ENCODE measurements at regions not wholly inside any gene's neighbourhood (a gene's known extent, or its start where the extent isn't known, plus 50 kb on each side); places are given as distances from the start of the nearest gene placed in this dataset.
"Not testable (repeated sequence)": the region's sequence is repeated elsewhere in the genome, so short reads cannot be mapped to it uniquely, and the experiment has no call there.

DNA sequence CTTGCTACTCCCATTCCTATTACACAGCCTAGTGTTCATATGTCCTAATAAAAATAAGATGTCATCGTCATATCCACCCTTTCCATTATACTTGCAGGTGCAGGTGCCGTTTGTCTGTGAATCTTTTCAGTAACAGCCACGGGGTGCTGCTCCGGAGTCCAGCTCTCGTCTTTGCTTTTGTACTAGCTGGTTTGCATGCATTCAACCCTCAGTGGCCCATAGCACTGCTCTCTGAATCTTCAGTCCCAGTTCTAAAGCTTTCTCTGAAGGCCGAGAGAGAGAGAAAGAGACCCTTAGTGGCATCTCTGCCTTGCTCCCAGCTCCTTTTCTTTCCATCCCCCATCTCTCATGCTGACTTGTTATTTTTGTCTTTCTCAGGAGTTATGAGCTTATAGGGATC is 468.5 kb downstream of the TMEM232 start:
- DNase-seq = no peak

DNA sequence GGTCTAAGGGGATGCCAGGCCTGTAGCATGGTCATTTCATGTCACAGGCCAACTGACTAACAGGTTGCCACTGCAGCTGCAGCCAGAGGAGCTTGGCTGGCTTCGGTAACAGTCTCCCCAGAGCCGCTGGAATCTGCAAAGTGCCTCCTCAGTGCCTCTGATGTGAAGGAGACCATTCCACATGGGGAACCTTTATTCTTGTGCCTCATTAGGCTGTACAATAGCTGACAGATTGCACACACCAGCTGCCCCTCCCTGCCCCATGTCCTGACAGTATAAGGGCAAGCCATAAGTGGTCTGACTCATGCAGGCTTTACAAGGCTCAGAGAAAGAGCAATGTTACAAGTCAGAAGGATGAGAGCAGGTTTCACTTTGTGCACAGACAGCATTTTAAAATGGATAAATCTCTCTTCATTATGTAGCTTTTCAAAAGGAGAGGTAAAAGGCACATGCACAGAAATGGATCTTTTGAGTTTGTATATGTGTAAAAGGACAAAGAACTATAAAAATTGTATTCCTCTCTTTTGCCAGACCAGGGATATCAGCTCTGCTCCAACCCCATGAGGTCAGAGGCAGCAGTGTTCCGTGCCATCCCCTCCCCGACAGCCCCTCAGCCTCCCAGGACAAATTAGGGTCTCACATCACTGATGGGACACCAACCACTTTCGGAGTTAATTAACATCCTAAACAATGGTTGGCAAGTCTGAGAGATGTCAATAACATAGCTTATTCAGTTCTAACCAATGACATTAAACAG is 467.8 kb downstream of the TMEM232 start:
- no peak for DNase-seq

- no peak for DNase-seq
Observed at GRCh38 chr5:110262749-110263148, 463.7 kb downstream of the TMEM232 start.

DNA sequence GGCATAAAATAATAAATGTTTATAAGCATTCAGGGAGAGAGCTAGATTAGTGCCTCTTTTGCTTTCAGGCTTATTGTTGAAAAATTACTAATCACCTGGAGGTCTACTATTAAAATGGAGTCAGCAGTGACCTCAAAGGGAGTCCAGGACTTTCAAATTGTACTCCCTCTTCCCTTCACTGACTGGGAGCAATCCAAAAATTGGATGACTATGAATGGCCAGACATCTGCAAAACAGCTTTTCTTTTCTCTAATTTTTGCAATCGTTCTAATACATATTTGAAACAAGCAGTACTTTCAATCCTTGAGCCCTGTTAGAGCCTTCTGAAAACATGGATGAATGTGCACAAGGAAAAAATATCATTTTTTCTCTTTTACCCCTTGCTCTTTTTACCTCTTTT is 461.8 kb downstream of the TMEM232 start:
- DNase-seq = no peak

GRCh38 chr5:110265162-110265561 is 461.3 kb downstream of the TMEM232 start:
- DNase-seq = no peak

DNA sequence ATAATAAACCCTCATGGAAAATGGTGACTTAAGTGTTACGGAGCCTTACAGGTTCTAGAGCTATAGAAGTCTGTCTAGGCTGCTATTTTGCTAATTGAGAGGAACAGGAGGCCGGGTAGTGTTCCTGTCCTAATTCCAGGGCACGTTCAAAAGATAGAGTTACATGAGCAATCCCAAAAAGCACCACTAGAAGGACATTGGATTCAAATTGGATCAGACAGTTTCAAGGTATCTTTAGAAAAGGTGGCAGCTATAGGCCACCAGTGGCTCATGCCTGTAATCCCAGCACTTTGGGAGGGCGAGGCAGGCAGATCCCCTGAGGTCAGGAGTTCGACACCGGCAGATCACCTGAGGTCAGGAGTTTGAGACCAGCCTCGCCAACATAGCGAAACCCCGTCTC is 458.8 kb downstream of the TMEM232 start:
- no peak for DNase-seq

DNA sequence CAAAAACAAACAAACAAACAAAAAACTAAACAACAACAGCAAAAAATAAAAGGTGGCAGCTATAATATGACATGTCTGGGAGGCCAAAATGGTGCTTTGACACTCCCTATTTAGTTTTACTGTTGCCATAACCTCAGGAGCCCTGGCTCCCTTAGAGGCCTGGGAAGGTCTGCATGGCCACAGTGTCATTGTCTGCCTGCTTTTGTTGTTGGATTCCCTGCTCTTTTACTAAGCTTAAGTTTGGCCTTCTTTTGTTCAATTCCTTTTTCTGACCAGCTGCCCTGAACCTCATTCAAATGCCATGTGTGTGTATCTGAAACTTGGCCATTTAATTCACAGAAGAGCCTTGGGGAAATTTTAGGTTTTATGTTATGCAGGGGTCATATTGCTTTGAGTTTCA is 458.2 kb downstream of the TMEM232 start:
- no peak for DNase-seq

- no peak for DNase-seq
Observed at GRCh38 chr5:110268985-110269384, 457.5 kb downstream of the TMEM232 start.

- DNase-seq = no peak
Observed at GRCh38 chr5:110269478-110270142, 456.9 kb downstream of the TMEM232 start.

DNA sequence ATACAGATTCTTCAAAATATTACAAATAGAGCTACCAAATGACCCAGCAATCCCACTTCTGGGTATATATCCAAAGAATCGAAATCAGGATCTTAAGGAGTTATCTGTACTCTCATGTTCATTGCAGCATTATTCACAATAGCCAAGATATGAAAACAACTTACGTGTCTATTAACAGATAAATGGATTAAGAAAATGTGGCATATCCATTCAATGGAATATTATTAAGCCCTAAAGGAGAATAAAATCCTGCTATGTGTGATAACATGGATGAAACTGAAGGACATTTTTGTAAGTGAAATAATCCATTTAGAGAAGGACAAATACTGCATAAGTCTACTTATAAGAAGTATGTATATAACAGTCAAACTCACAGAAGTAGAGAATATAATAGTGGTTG is 450.6 kb downstream of the TMEM232 start:
- DNase-seq = no peak

DNA sequence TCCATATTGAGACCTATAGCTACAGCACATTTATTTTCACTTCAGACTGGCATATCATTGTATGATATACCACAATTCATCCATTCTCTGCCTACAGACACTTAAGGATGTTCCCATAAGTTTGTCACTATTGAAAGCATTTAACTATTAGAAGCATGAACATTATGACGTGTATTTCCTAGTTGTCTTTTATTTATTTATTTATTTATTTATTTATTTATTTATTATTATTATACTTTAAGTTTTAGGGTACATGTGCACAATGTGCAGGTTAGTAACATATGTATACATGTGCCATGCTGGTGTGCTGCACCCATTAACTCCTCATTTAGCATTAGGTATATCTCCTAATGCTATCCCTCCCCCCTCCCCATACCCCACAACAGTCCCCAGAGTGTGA is 448.0 kb downstream of the TMEM232 start:
- not testable (repeated sequence) for DNase-seq

GRCh38 chr5:110284121-110284520 is 442.4 kb downstream of the TMEM232 start:
- DNase-seq = not testable (repeated sequence)

DNA sequence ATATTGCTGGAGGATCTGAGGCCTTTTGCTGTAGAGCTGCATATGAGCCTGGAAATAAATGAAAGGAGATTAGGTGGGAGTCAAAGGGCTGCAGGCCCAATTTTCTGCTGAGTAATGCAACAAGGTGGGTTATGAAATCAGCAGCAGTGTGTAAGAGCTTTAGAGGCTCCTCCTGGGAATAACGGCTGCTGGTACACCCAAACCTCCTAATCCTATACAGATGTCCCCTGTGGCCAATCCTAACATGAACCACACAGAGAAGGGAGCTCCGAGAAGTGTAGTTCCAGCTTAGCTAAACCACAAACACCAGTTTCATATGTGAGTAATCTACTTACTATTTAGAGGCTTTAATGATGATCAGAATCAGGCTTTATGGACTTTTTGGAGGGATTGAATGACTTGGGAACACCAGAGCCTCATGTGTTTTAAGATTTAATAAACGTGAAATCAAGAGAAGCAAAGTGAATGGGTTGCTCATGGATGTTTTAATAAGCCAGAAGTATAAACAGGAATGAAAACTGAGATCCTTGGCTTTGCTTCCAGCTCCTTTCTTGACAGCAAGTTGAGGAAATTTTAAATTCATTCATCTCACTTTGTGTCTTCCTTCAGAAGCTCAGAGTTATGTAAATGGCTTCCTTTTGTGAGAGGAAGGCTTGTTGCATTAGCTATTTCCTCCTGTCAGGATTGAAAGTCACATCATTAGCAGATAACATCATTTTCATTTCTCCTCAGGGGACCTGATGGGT is 437.5 kb downstream of the TMEM232 start:
- no peak for DNase-seq

GRCh38 chr5:110289512-110289810 is 437.0 kb downstream of the TMEM232 start:
- no peak for DNase-seq

- no peak for DNase-seq
Observed at GRCh38 chr5:110290542-110290941, 435.9 kb downstream of the TMEM232 start.

- DNase-seq = no peak
Observed at GRCh38 chr5:110294281-110294680, 432.2 kb downstream of the TMEM232 start.

- no peak for DNase-seq
Observed at GRCh38 chr5:110297152-110297670, 429.3 kb downstream of the TMEM232 start.

DNA sequence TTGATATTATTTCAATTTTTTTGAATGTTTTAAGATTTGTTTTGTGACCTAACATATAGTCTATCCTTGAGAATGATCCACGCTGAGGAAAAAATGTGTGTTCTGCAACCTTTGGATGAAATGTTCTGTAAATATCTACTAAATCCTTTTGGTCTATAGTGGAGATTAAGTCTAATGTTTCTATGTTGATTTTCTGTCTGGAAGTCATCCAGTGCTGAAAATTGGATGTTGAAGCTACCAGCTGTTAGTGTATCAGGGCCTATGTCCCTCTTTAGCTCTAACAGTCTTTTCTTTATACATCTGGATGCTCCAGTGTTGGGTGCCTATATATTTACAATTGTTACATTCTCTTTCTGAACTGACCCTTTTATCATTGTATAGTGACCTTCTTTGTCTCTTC is 422.3 kb downstream of the TMEM232 start:
- DNase-seq = no peak

- DNase-seq = no peak
Observed at GRCh38 chr5:110306650-110307049, 419.8 kb downstream of the TMEM232 start.

DNA sequence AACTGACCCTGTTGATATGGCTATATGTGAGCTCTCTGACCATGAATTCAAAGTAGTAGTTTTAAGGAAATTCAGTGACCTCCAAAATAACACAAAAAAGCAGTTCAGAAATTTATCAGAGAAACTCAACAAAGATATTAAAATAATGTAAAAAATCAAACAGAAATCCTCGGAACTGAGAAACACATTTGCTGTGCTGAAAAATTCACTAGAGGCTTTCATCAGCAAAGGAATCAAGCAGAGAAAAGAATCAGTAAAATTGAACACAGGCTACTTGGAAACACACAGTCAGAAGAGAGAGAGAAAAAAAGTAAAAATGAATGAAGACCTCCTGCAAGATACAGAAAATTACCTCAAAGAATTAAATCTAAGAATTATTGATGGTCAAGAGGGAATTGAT is 417.2 kb downstream of the TMEM232 start:
- no peak for DNase-seq

DNA sequence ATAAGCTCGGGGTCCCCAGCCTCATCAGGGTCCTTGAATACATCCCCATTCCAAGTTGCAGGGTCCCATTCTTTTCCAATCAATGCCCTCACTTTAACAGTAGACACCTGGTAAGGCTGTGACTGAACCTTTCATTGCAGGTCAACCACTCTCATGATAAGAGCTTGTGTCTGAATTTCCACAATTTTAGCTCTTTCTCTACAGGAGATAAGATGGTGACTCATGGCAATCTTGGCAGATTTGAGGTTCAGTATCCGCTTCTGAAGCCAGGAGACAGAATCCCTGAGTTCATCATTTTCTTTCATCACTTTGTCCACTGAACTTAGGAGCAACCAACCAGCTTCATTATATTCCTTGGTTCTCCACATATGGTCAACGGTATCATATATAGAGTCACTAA is 409.9 kb downstream of the TMEM232 start:
- not testable (repeated sequence) for DNase-seq

DNA sequence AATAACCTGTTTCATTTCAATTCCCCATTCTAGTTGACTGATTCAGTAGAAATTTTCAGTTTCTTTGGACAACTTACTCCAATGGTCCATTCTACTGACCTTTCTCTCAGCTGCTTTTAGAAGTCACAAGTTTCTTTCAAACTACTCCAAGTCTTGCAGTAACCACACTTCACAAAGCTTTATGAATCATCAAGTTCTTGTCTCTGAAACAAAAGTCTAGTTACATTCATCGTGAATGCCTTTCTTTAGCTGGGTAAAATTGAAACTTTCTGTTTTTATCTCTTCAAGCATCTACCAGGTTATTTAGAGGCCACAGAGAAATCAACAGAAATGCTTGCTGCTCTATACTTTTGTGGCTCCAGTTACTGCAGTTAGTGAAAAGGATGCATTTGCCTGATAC is 405.4 kb downstream of the TMEM232 start:
- no peak for DNase-seq

GRCh38 chr5:110323357-110323756 is 403.1 kb downstream of the TMEM232 start:
- DNase-seq = no peak

- DNase-seq = no peak
Observed at GRCh38 chr5:110323832-110324231, 402.6 kb downstream of the TMEM232 start.
